HG03095 (cell line): ENCODE measurements at regions not wholly inside any gene's neighbourhood (a gene's known extent, or its start where the extent isn't known, plus 50 kb on each side); places are given as distances from the start of the nearest gene placed in this dataset.
"Not testable (repeated sequence)": the region's sequence is repeated elsewhere in the genome, so short reads cannot be mapped to it uniquely, and the experiment has no call there.

Source experiments
- ATAC-seq: cut with Tn5 transposase; IDR thresholded peaks from one replicate; pipeline ENCODE4 v1.9.1; 2021; ENCODE audit warnings: moderate library complexity; ENCODE audit not compliant: unreplicated experiment

DNA sequence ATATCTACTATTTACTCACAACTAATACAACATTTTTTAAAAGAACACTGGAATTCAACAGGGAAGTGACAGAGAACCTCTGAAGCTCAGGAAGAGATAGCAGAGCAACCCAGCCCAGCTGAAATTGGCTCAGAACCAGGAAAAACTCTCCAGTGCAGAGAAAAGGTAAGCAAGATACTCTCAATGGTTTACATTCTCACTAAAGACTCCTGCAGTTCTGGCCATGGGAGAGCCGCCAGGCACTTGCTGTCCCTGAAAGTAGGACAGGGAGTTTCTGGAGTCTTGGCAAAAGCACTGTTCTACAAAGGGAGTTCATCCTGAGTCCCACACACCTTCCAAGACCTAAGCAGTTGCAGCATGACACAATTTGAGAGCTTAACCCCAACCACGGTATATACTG is 330.8 kb downstream of the TRIM36 start:
- ATAC-seq: no peak

DNA sequence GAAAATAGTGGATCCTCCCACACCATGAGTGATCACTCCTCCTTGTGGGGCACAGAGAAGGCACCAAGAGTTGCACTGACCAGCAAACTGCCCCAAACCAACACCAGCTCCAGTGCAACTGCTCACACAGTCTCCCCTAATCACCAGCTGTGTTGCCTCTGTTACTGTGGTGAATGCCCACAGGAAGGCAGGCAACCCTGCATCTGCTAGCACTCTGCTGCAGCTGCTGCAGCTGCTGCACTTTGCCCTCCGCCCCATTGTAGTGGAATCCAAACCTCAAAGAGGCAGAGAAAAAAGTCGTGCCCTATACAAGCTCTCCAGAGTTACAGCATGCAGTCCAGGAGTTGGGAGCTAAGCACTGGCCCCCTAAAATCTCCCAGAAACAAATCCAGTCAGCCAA is 339.6 kb downstream of the TRIM36 start:
- ATAC-seq: no peak

DNA sequence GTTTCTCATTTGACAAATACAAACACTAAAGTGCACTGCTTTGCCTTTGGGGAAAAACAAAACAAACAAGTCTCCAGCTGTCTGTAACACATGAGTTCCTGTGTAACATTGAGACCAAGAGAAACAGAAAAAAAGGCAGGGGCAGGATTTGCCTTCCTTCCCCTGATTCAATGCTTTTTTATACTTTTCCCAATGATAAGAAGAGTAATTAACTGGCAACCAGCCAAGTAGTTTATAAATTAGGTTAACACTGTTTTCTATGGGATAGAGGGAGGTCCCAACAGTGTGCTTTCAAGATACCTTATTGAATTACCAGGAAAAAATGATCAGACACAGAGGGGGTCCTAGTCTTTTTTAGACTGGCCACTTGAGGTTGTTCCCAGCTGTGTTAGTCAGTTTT is 346.8 kb downstream of the TRIM36 start:
- no peak for ATAC-seq

DNA sequence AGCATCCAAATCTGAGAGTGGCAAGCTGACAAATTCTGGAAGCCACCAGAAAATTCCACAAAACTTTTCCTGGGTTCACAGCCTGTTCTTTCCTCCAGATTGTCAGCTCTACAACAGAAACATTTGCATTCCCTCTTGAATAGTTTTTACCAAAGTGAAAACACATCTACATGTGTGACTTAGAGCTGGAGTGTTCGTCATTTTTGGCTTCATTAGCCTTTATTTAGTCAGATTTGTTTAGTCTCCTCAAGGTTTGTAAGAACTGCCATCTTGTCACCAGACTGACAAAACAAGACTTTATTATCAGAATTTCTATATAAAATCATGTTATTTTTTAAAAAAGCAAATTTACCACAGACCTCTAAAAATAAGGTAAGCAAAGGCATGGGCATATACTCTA is 347.3 kb downstream of the TRIM36 start:
- no peak for ATAC-seq

DNA sequence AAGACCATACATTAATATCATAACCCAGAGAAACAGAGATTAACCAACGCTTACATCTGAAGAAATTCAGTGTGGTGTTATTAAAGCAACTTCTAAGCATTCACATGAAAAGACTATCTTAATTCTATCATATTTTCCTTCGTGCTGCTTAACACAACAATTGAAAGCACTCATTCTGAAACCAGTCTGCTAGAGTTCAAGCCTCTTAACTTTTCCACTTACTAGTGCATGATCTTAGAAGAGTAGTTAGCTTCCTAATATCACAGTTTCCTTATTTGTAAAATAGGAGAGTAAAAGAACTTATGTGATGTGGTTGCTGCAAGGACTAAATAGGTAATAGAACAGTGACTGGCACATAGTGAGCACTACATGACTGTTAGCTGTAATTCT is 379.3 kb downstream of the TRIM36 start:
- no peak for ATAC-seq

DNA sequence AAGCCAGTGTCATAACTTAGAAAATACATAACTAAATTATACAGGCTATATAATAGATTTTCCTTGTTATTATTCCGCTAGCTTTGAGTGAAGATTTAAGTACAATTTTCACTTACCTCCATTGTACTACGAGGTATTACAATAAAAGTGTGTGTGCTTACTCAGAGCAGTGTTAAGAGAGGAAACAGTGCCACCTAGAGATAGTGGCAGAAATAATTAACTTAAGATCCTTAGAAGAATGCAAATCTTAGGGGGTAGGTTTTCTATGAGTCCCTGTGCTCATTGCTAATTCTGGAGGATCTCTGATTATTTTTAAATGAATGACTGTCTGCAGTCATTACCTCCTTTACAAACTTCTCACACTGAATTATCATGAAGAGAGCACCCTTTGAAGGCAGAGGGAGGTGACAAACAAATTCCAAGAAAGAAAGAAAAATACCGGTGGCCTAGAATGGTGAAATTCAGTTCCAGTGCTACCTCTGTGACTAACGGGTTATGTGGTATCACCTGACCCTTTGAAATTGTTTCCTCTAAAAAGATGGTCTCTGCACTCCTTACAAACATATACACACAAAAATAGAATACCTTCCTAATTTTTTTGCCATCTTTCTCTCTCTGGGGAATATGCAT is 379.8 kb downstream of the TRIM36 start:
- ATAC-seq: no peak

DNA sequence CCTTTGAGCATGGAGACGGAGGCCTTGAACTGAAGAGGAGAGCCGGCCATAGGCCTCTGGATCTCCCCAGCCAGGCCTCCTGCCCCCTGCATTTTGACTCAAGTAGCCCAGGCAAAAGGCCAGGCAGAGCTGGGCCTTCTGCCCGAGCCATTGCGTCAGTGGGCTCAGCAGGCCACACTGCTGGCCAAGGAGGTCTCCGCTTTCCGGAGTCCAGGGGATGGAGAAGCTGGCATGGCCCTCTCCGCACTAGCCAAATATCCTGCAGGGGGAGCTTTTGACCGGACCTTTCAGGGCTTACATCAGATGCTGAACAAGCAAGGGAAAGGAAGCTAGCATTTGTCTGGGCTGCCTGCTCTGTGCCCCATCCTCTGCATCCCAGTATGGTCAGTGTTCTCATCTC is 386.8 kb downstream of the TRIM36 start:
- no peak for ATAC-seq

DNA sequence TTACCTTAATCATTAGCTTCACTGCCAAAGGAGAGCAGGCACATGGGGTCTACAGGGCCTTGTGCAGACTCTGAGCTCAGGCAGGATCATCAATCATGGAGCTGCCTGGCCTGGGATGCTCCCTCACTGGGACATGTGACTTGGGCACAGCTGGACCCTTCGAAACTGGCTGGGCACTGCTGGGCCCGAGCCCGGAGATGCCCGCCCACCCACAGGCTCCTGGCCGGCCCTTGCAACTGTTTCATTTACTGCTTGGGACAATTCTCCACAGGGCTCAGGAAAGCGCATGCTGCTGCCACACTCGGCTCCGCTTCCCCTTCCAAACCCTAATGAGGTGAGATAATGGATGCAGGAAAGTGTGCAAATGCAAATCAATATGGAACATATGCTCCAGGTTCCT is 387.5 kb downstream of the TRIM36 start:
- ATAC-seq: no peak

DNA sequence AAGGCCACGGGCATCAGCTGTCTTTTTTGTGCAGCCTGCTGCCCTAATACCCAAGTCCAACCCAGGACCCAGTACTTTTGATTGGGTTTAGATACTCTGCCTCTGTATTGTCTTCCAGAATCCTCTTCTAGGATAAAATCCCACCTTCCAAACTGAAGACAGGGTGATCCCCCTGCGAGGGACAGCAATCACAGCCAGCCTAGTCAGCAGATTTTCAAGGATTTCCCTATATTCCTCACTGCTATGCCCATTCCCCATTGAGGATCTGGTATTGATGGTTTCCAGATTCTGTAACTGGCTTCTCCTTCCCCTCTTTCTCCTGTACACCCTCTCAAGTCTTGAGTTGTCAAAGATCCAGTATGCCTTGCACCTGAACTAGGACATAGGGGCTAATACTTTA is 389.4 kb downstream of the TRIM36 start:
- ATAC-seq: no peak

DNA sequence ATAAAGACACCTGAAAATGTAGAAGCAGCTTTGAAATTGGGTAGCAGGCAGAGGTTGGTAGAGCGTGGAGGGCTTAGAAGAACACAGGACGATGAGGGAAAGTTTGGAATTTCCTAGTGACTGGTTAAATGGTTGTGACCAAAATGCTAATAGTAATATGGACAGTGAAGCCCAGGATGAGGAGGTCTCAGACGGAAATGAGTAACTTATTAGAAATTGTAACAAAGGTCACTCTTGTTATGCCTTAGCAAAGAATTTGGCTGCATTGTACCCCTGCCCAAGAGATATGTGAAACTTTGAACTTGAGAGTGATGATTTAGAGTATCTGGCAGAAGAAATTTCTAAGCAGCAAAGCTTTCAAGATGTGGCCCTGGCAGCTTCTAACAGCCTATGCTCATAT is 382.5 kb downstream of the KCNN2 start:
- no peak for ATAC-seq

DNA sequence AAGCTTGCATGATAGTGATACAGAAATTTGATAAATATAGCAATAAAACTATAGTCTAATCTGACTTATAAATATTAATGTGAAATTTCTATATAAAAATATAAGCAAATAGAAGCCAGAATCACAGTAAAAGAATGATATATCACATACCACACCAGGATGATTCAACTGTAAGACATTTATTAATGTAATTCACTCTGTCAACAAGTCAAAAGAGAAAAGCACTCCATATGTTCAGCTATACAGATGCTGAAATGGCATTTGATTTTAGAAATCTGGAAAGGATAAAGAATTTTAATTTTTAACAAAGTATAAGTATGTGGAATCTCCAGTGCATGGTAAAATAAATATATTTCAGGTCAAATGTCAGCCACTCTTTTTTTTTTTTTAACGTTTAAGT is 372.4 kb downstream of the KCNN2 start:
- no peak for ATAC-seq

DNA sequence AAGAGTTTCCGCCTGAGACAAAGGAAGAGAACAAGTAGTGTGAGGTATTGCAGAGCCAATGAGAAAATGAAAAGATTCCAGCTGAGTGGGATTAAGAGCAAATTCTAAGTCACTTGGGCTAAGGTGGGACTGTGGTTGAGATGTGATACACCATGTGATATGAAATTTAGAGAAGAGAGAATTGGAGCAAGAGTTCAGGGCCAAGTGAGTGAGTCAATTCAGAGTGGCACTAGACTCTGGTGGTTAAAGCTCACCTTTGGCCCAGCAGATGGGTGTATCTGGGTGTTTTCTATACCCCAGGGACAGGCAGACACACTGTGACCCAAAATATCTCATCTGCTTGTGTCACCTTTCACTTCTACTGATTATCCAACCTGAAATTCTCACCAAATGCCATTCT is 368.1 kb downstream of the KCNN2 start:
- no peak for ATAC-seq

DNA sequence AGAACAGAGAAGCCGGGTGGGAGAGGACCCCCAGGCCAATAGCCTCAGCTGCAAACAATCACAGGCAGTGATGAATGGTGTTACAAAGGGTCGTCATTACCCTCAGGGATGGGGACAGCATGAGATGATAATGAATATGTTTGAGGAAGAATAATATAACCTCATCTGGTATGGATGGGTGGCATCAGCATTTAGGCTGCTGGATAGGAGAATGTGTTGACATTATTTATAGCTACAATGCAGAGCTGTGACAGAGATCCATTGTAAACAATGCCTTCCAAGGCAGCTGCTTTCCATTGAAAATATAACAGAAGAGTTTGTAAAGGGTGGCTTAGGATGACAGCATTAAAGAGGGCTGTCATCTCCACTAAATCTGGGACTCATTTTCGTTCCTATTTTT is 365.5 kb downstream of the KCNN2 start:
- no peak for ATAC-seq

DNA sequence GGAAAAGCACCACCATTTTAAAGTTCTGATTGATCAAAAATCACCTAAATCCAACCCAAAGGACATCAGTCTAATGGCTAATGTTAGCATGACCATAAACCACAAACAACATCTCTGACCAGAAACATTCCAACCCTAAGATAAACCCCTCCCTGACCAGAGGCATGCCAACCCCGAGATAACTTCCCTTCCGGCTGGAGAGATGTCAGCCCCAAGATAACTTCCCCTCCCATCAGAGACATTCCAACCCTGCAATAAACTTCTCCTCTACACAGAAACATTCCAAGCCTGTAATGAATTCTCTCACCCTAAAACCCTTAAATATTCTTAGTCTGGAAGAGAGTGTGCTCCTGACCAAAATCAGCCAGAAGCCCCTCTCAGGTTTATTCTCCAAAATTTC is 364.3 kb downstream of the KCNN2 start:
- no peak for ATAC-seq

DNA sequence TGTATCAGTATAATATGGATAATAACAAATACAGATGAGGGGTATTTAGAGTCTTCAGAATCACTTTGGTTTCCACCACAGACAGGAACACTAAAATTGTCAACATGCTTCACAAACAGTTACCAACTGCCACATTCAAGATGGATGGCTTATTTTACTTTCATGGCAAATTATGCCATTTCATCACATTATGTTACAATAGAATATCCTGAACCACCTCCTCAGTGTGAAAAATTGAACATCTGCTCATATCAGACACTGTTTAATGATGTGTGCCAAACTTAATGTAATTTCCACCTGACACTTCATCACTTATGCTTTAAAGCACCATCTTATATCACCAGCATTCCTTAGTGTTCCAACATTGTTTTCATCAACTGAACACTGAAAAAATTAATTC is 357.4 kb downstream of the KCNN2 start:
- no peak for ATAC-seq

DNA sequence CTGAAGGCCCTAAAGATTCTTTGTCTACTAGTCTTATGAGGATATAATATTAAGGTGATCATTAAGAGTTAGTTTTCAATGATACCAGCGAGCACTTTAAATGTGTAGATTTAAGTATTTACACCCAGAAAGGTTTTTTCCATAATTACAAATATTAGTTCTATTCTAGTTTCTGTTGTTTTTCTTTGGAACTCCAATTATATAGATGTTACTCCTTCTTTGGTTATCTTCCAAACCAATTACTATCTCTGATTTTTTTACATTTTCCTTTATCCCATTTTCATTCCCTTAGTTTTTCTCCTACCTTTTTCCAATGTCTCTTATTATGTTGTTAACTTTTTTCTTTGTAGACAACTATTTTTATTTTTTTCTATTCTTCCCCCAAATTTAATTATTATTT is 355.1 kb downstream of the KCNN2 start:
- ATAC-seq: no peak

DNA sequence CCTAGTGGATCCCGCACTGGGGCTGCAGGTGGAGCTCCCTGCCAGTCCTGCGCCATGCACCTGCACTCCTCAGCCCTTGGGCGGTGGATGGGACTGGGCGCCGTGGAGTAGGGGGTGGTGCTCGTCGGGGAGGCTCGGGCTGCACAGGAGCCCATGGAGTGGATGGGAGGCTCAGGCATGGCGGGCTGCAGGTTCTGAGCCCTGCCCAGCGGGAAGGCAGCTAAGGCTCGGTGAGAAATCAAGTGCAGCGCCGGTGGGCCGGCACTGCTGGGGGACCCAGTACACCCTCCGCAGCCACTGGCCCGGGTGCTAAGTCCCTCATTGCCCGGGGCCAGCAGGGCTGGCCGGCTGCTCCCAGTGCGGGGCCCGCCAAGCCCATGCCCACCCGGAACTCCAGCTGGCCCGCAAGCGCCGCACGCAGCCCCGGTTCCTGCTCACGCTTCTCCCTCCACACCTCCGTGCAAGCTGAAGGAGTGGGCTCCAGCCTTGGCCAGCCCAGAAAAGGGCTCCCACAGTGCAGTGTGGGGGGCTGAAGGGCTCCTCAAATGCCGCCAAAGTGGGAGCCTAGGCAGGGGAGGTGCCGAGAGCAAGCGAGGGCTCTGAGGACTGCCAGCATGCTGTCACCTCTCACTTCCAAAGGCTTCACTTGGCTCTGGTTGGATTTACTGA is 342.5 kb downstream of the KCNN2 start:
- not testable (repeated sequence) for ATAC-seq

DNA sequence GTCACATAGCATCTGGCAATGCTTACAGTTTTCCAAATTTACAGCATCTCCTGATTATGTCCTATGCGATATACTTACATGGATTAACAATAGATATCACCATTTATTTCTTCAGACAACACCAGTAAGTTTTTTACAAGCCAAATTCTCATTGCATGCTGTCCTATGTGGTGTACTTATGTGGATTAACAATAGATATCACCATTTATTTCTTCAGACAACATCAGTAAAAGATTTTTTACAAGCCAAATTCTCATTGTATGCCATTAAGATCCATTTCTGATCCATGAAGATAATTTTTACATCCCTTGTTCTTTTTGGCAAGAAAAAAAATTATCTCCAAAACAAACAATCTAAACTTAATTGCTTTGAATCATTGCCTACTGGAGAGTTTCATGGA is 340.9 kb downstream of the KCNN2 start:
- no peak for ATAC-seq

DNA sequence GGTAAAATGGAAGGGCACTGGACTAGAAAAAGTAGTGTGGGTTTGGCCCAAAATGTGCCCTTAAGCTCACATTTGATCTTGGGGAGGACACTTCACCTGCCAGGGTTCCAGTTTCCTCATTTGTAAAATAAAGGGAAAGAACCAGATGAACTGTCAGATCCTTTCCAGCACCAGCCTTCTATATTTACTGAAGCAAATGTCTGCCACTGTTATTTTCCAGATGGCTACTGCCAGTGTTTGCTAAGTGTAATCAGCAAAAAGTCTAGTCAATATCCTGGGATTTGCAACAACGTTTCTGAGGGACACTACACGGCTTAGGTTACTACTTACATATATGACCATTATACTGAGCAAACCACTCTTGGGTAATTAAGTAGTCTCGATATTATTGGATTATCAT is 340.3 kb downstream of the KCNN2 start:
- no peak for ATAC-seq

DNA sequence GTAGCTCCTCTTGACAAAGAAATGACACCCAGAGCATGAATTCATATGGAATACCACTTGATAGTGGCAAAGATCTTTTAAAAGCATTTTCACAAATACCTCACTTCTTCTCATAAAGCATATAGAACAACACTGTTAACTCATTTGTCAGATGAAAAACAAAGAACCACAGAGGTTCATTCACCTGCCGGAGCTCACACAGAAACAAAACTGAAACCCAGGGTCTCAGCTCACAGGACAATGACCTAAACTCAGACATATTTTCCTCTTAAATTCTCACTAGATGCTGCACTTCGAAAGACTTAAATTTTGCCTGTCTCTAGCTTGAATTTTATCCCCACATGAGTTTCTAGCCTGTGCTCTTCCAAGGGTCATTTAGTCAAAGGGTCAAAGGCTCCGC is 339.0 kb downstream of the KCNN2 start:
- no peak for ATAC-seq

DNA sequence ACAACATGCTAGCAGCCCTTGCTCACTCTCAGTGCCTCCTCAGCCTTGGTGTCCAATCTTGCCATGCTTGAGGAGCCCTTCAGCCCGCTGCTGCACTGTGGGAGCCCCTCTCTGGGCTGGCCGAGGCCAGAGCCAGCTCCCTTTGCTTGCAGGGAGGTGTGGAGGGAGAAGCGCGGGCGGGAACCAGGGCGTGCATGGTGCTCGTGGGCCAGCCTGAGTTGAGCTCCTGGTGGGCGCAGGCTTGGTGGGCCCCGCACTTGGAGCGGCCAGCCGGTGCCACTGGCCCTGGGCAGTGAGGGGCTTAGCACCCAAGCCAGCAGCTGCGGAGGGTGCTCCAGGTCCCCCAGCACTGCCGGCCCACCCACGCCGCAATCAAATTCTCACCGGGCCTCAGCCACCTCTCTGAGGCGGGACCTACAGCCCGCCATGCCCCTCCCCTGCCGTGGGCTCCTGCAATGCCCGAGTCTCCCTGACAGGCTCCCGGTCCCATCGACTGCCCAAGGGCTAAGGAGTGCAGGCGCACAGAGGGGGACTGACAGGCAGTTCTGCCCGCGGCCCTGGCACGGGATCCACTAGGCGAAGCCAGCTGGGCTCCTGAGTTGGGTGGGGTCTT is 333.5 kb downstream of the KCNN2 start:
- no peak for ATAC-seq

DNA sequence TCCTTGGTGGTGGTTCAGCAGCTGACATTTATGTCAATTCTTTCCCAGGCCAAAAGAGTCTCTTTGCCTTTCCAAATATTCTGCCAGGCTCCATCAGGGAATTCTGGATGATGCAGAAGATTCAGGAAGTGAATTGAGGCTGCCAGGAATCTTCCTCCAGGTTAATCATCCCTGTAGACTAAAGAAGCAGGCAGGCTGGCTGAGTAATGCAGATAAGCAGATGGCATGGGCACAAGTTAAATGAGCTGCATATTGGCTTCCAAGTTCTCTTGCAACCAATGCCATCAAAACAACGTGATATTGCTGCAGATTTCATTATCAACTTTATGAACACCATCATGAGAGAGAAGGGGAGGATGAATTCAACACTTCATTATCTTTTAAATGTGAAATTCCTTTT is 324.5 kb downstream of the KCNN2 start:
- no peak for ATAC-seq

DNA sequence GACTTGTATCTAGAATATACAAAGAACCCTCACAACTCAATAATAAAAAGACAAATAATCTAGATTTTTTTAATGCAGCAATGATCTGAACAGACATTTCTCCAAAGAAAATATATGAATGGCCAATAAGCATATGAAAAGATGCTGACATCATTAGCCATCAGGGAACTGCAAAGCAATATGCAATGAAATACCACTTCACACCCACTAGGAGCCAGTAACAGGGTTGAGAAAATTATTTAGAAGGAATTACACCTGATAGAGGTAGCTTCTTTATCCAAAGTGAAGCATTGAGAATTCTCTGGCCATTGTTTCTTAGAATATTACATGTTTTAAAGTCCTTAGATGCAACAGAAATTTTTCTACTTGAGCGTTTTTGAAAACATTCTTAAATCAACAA is 316.9 kb downstream of the KCNN2 start:
- ATAC-seq: no peak
